Fibroblast of gingiva (primary cell): ENCODE measurements at regions not wholly inside any gene's neighbourhood (a gene's known extent, or its start where the extent isn't known, plus 50 kb on each side); places are given as distances from the start of the nearest gene placed in this dataset.
A peak's percentile ranks its signal among the peaks of the same experiment; 100 is the strongest.
"Not testable (repeated sequence)": the region's sequence is repeated elsewhere in the genome, so short reads cannot be mapped to it uniquely, and the experiment has no call there.

Experiments
- DNase-seq: peaks from one replicate; pipeline ENCODE4 v3.0.0-alpha.2; 2011; ENCODE audit warnings: low read depth

- no peak for DNase-seq
These were observed 95.6 kb upstream of the DMRT1 start for GRCh38 chr9:745761-746380.

- no peak for DNase-seq
These were observed 94.6 kb upstream of the DMRT1 start for GRCh38 chr9:746661-747434.

GRCh38 chr9:747567-747966 is 93.9 kb upstream of the DMRT1 start:
- DNase-seq, result no peak

GRCh38 chr9:748861-749497 is 92.5 kb upstream of the DMRT1 start:
- DNase-seq, result no peak

- no peak for DNase-seq
These were observed 91.8 kb upstream of the DMRT1 start for GRCh38 chr9:749716-750115.

GRCh38 chr9:750249-750967 is 91.1 kb upstream of the DMRT1 start:
- no peak for DNase-seq

- DNase-seq, result peak; percentile 77
These were observed 90.1 kb upstream of the DMRT1 start for GRCh38 chr9:751137-752051.

- peak; percentile 94 for DNase-seq
These were observed 89.3 kb upstream of the DMRT1 start for GRCh38 chr9:752201-752600.

GRCh38 chr9:752681-753200 is 88.8 kb upstream of the DMRT1 start:
- DNase-seq, result no peak

- DNase-seq, result not testable (repeated sequence)
These were observed 87.8 kb upstream of the DMRT1 start for GRCh38 chr9:753734-754133.

GRCh38 chr9:754150-754931 is 87.2 kb upstream of the DMRT1 start:
- DNase-seq, result no peak

- DNase-seq, result peak; percentile 78
These were observed 85.8 kb upstream of the DMRT1 start for GRCh38 chr9:755454-756381.

GRCh38 chr9:757246-757881 is 84.1 kb upstream of the DMRT1 start:
- DNase-seq, result peak; percentile 64

GRCh38 chr9:758146-758545 is 83.4 kb upstream of the DMRT1 start:
- DNase-seq, result no peak

- DNase-seq, result no peak
These were observed 82.0 kb upstream of the DMRT1 start for GRCh38 chr9:759541-759940.

GRCh38 chr9:759983-760736 is 81.3 kb upstream of the DMRT1 start:
- no peak for DNase-seq

- DNase-seq, result peak; percentile 26
These were observed 80.2 kb upstream of the DMRT1 start for GRCh38 chr9:761176-761792.
